Caco-2 (cell line): ENCODE measurements at regions not wholly inside any gene's neighbourhood (a gene's known extent, or its start where the extent isn't known, plus 50 kb on each side); places are given as distances from the start of the nearest gene placed in this dataset.

Experiments used
- BruUV-seq: library from RNA; stranded (reverse); fragments of 400-500 nt; replicated peaks from 2 replicates; lab custom pipeline; 2021; lab: Mats Ljungman, UMichigan
- CTCF ChIA-PET: fragments of 300-600 bp; sonication (Branson Sonifier 250); formaldehyde crosslinking; loops from one replicate; lab custom pipeline; 2022; ENCODE audit warnings: antibody characterized with exemption; lab: Charles Lee
- POLR2A ChIA-PET: fragments of 300-600 bp; sonication (Branson Sonifier 250); formaldehyde crosslinking; loops from one replicate; lab custom pipeline; 2022; ENCODE audit warnings: antibody characterized with exemption; lab: Charles Lee
- DNase-seq, 2 experiments: peaks; one replicate each; pipeline versions ENCODE4 v3.0.0 to v3.0.0-alpha.2; 2020 to 2022
- H3K27me3 ChIP-seq: replicated peaks from 2 replicates; pipeline ENCODE4 v1.6.0; 2011; ENCODE audit warnings: low read length; ENCODE audit not compliant: control insufficient read depth, insufficient read depth
- H3K36me3 ChIP-seq: 2 replicates; pipeline ENCODE4 v1.5.1; 2011; ENCODE audit warnings: low read length; ENCODE audit not compliant: control insufficient read depth, insufficient read depth
- H3K4me1 ChIP-seq: fragments of 250-450 bp; sonication (Bioruptor Pico); 2 replicates; pipeline ENCODE4 v1.5.1; 2020; ENCODE audit warnings: mild to moderate bottlenecking
- H3K4me3 ChIP-seq: 2 replicates; pipeline ENCODE4 v1.5.1; 2011; ENCODE audit warnings: low read depth, mild to moderate bottlenecking, control low read depth, low read length
- H3K9me3 ChIP-seq: fragments of 250-450 bp; sonication (Bioruptor Pico); 2 replicates; pipeline ENCODE4 v1.5.1; 2020; ENCODE audit warnings: mild to moderate bottlenecking, moderate library complexity
- H3K27ac Mint-ChIP-seq: one replicate; pipeline ENCODE4 v1.8.0; 2022; ENCODE audit warnings: mixed read lengths; ENCODE audit not compliant: unreplicated experiment
- H3K27me3 Mint-ChIP-seq: one replicate; pipeline ENCODE4 v1.8.0; 2022; ENCODE audit warnings: mixed read lengths; ENCODE audit not compliant: insufficient read depth, unreplicated experiment
- H3K36me3 Mint-ChIP-seq: one replicate; pipeline ENCODE4 v1.8.0; 2022; ENCODE audit warnings: mild to moderate bottlenecking, mixed read lengths; ENCODE audit not compliant: insufficient read depth, unreplicated experiment
- H3K4me1 Mint-ChIP-seq: one replicate; pipeline ENCODE4 v1.8.0; 2022; ENCODE audit warnings: low read depth, mixed read lengths; ENCODE audit not compliant: unreplicated experiment
- H3K4me3 Mint-ChIP-seq: one replicate; pipeline ENCODE4 v1.8.0; 2022; ENCODE audit warnings: mild to moderate bottlenecking, moderate library complexity, mixed read lengths; ENCODE audit not compliant: unreplicated experiment
- H3K9me3 Mint-ChIP-seq: one replicate; pipeline ENCODE4 v1.8.0; 2022; ENCODE audit warnings: mixed read lengths; ENCODE audit not compliant: unreplicated experiment
- CTCF ChIP-seq, 2 experiments: fragments of 200-600 bp in 1 of 2; IDR thresholded peaks; 1 replicate in 1 of 2; 2 replicates in 1 of 2; pipeline versions ENCODE4 v1.5.1 to v1.8.0; 2011 to 2022; ENCODE audit warnings: antibody characterized with exemption in 1 of 2, control low read depth in 1 of 2, inconsistent platforms in 1 of 2, low read depth in 1 of 2, low read length in 1 of 2, mild to moderate bottlenecking in 1 of 2, moderate library complexity in 1 of 2; ENCODE audit not compliant: insufficient read depth in 1 of 2, severe bottlenecking in 1 of 2, unreplicated experiment in 1 of 2
- intact Hi-C: fragments of 100-400 bp; cut with micrococcal nuclease; formaldehyde crosslinking; loops from one replicate; pipeline ENCODE4 v1.10.0; 2022; ENCODE audit not compliant: unreplicated experiment

DNA sequence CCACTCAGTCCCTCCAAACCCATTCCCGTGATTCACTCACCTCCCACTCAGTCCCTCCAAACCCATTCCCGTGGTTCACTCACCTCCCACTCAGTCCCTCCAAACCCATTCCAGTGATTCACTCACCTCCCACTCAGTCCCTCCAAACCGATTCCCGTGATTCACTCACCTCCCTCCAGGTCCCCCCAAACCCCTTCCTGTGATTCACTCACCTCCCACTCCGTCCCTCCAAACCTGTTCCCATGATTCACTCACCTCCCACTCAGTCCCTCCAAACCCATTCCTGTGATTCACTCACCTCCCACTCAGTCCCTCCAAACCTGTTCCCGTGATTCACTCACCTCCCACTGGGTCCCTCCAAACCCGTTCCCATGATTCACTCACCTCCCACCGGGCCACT is 639.6 kb downstream of the BRD1 start:
- no TSS peak for BruUV-seq
- H3K27me3 ChIP-seq, result no peaks in the 10 kb centered on the region
- H3K4me3 ChIP-seq, result no peak overlapping the region
- no peak for DNase-seq
- no peaks in the 10 kb centered on the region for H3K36me3 ChIP-seq
- ChIA-PET POLR2A (no interaction called here), CTCF (no interaction called here)
- intact Hi-C loops, result no loop called here
- Mint-ChIP-seq H3K4me1 (no peaks in the 10 kb centered on the region), H3K36me3 (no peaks in the 10 kb centered on the region), H3K4me3 (no peak overlapping the region), H3K9me3 (peaks cover 30% of the 10 kb centered on the region), H3K27me3 (peaks cover 14% of the 10 kb centered on the region), H3K27ac (no peak overlapping the region)
- no peaks in the 10 kb centered on the region for H3K4me1 ChIP-seq
- no peak for TF ChIP-seq CTCF (IDR thresholded peaks at IDR 0.05; ENCODE audit: insufficient read depth in 1 of 2, low read depth in 1 of 2, low read length in 1 of 2, severe bottlenecking in 1 of 2, unreplicated experiment in 1 of 2)
- no peaks in the 10 kb centered on the region; the same call in 1 of the 2 replicates for H3K9me3 ChIP-seq

- POLR2A ChIA-PET, result no interaction called here
These were observed 640.9 kb downstream of the BRD1 start for GRCh38 chr22:49186762-49187161.

DNA sequence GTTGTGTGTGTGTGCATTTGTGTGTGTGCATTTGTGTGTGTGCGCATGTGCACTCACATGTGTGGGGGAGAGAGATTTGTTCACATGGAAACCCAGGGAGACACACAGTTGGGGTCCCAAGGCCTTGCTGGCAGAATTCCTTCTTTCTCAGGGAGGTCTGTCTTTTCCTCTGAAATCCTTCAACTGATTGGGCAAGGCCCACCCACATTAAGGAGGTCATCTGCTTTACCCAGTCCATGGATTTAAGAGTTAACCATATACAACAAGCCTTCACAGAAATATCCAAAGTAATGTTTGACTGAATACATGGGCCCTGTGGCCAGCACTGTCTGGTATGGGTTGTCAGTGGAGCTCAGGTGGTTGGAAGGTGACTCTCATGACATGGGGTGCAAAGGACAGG is 641.4 kb downstream of the BRD1 start:
- no peak overlapping the region for H3K27ac Mint-ChIP-seq
- ChIA-PET CTCF (interaction anchor here (0.6 kb wide), 1 partner anchor 183 kb away, joined by 3 read pairs; no protein-coding TSS in a partner anchor), POLR2A (no interaction called here)
- no peaks in the 10 kb centered on the region for H3K27me3 ChIP-seq
- intact Hi-C loops, result no loop called here
- no peak for DNase-seq
- no peaks in the 10 kb centered on the region for H3K4me1 Mint-ChIP-seq
- H3K36me3 ChIP-seq, result no peaks in the 10 kb centered on the region
- peaks cover 17% of the 10 kb centered on the region for H3K27me3 Mint-ChIP-seq
- BruUV-seq, result no TSS peak
- H3K4me3 ChIP-seq, result no peak overlapping the region
- H3K36me3 Mint-ChIP-seq, result no peaks in the 10 kb centered on the region
- no peak overlapping the region for H3K4me3 Mint-ChIP-seq
- H3K9me3 ChIP-seq, result no peaks in the 10 kb centered on the region; the same call in 1 of the 2 replicates
- no peaks in the 10 kb centered on the region for H3K4me1 ChIP-seq
- H3K9me3 Mint-ChIP-seq, result peaks cover 30% of the 10 kb centered on the region
- no peak for TF ChIP-seq CTCF (IDR thresholded peaks at IDR 0.05; ENCODE audit: insufficient read depth in 1 of 2, low read depth in 1 of 2, low read length in 1 of 2, severe bottlenecking in 1 of 2, unreplicated experiment in 1 of 2)

More at GRCh38 chr22:49186762-49187161, 640.9 kb downstream of the BRD1 start:
- TF ChIP-seq CTCF (IDR thresholded peaks at IDR 0.05; ENCODE audit: insufficient read depth in 1 of 2, low read depth in 1 of 2, low read length in 1 of 2, severe bottlenecking in 1 of 2, unreplicated experiment in 1 of 2), result no peak
- no peak overlapping the region for H3K4me3 Mint-ChIP-seq
- H3K36me3 Mint-ChIP-seq, result no peaks in the 10 kb centered on the region
- no TSS peak for BruUV-seq
- no peaks in the 10 kb centered on the region for H3K36me3 ChIP-seq
- intact Hi-C loops, result no loop called here
- no peaks in the 10 kb centered on the region for H3K4me1 ChIP-seq
- peaks cover 17% of the 10 kb centered on the region for H3K27me3 Mint-ChIP-seq
- H3K27me3 ChIP-seq, result no peaks in the 10 kb centered on the region
- CTCF ChIA-PET, result no interaction called here
- no peaks in the 10 kb centered on the region; the same call in 1 of the 2 replicates for H3K9me3 ChIP-seq
- H3K4me3 ChIP-seq, result no peak overlapping the region
- peaks cover 30% of the 10 kb centered on the region for H3K9me3 Mint-ChIP-seq
- H3K4me1 Mint-ChIP-seq, result no peaks in the 10 kb centered on the region
- DNase-seq, result no peak
- no peak overlapping the region for H3K27ac Mint-ChIP-seq
